Peyer's patch (tissue), 4 donors: ENCODE measurements at regions not wholly inside any gene's neighbourhood (a gene's known extent, or its start where the extent isn't known, plus 50 kb on each side); places are given as distances from the start of the nearest gene placed in this dataset.

Experiments
- DNase-seq, 3 donors: peaks; one replicate each; pipeline ENCODE4 v3.0.0-alpha.2; 2017 to 2019
- H3K27ac ChIP-seq, 4 donors: fragments of 200-600 bp; sonication (generic); one replicate each; pipeline ENCODE4 v1.5.1; 2016 to 2019
- H3K27me3 ChIP-seq, 2 donors: fragments of 200-600 bp; sonication (generic); one replicate each; pipeline ENCODE4 v1.5.1; 2019
- H3K36me3 ChIP-seq, 3 donors: fragments of 200-600 bp; sonication (generic); one replicate each; pipeline ENCODE4 v1.5.1; 2016 to 2019
- H3K4me1 ChIP-seq, 4 donors: fragments of 200-600 bp; sonication (generic); one replicate each; pipeline ENCODE4 v1.5.1; 2016 to 2019
- H3K4me3 ChIP-seq, 4 donors: fragments of 200-600 bp; sonication (generic); 1 replicate in 3 of 4; 2 replicates in 1 of 4; pipeline ENCODE4 v1.5.1; 2016 to 2019; ENCODE audit warnings: mild to moderate bottlenecking in 1 of 4
- H3K9me3 ChIP-seq, 4 donors: fragments of 200-600 bp; sonication (generic); one replicate each; pipeline ENCODE4 v1.5.1; 2016 to 2019; ENCODE audit warnings: mild to moderate bottlenecking in 1 of 4
- POLR2A ChIP-seq, 2 donors: fragments of 450-650 bp; IDR thresholded peaks; one replicate each; pipeline ENCODE4 v1.5.1; 2017; ENCODE audit warnings: antibody characterized with exemption in 2 of 2, mild to moderate bottlenecking in 2 of 2, moderate library complexity in 2 of 2
- TF ChIP-seq, protein P1 (sequence below), 6 experiments: fragments of 450-650 bp in 4 of 6; fragments of 200-600 bp in 2 of 6; sonication (generic) in 1 of 6; IDR thresholded peaks; one replicate each; pipeline ENCODE4 v1.5.1; 2017 to 2019; ENCODE audit warnings: antibody characterized with exemption in 6 of 6, mild to moderate bottlenecking in 3 of 6, moderate library complexity in 1 of 6

DNA sequence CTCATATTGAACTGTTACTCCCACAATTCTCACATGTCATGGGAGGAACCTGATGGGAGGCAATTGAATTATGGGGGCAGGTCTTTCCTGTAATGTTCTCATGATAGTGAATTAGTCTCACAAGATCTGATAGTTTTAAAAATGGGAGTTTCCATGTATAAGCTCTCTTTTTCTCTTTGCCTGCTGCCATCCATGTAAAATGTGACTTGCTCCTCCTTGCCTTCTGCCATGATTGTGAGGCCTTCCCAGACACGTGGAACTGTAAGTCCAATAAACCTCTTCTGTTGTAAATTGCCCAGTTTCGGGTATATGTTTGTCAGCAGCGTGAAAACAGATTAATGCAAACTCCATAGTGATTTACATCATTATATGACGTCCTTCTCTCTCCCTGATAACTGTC is 759.7 kb upstream of the RGS18 start:
- Histone ChIP-seq H3K9me3 (no peaks in the 10 kb centered on the region), H3K27me3 (no peaks in the 10 kb centered on the region), H3K27ac (no peak overlapping the region), H3K36me3 (no peaks in the 10 kb centered on the region), H3K4me1 (no peaks in the 10 kb centered on the region), H3K4me3 (no peak overlapping the region)
- TF ChIP-seq, protein P1, sequence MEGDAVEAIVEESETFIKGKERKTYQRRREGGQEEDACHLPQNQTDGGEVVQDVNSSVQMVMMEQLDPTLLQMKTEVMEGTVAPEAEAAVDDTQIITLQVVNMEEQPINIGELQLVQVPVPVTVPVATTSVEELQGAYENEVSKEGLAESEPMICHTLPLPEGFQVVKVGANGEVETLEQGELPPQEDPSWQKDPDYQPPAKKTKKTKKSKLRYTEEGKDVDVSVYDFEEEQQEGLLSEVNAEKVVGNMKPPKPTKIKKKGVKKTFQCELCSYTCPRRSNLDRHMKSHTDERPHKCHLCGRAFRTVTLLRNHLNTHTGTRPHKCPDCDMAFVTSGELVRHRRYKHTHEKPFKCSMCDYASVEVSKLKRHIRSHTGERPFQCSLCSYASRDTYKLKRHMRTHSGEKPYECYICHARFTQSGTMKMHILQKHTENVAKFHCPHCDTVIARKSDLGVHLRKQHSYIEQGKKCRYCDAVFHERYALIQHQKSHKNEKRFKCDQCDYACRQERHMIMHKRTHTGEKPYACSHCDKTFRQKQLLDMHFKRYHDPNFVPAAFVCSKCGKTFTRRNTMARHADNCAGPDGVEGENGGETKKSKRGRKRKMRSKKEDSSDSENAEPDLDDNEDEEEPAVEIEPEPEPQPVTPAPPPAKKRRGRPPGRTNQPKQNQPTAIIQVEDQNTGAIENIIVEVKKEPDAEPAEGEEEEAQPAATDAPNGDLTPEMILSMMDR (IDR thresholded peaks at IDR 0.05): no peak
- TF ChIP-seq POLR2A (IDR thresholded peaks at IDR 0.05): no peak
- DNase-seq: no peak

DNA sequence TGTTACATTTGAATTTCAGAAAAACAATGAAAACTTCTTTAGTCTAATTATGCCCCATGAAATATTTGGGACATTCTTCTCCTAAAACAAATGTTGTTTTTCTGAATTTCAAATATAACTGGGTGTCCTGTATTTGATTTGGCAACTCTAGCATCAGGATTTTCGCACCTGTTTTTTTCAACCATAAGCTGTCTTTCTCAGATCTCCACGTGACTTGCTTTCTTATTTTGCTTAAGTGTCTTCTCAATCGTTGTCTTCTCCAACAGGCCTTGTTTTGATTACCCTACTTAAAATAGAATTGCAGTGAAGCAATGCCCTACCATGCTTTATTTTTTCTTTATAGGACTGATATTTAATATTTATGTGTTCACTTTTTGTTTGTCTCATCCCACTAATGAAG is 752.8 kb upstream of the RGS18 start:
- Histone ChIP-seq H3K4me1 (no peaks in the 10 kb centered on the region), H3K27me3 (no peaks in the 10 kb centered on the region), H3K4me3 (no peak overlapping the region), H3K36me3 (no peaks in the 10 kb centered on the region), H3K27ac (no peak overlapping the region), H3K9me3 (no peaks in the 10 kb centered on the region)
- TF ChIP-seq, protein P1 (IDR thresholded peaks at IDR 0.05): no peak
- TF ChIP-seq POLR2A (IDR thresholded peaks at IDR 0.05): no peak
- DNase-seq: no peak

DNA sequence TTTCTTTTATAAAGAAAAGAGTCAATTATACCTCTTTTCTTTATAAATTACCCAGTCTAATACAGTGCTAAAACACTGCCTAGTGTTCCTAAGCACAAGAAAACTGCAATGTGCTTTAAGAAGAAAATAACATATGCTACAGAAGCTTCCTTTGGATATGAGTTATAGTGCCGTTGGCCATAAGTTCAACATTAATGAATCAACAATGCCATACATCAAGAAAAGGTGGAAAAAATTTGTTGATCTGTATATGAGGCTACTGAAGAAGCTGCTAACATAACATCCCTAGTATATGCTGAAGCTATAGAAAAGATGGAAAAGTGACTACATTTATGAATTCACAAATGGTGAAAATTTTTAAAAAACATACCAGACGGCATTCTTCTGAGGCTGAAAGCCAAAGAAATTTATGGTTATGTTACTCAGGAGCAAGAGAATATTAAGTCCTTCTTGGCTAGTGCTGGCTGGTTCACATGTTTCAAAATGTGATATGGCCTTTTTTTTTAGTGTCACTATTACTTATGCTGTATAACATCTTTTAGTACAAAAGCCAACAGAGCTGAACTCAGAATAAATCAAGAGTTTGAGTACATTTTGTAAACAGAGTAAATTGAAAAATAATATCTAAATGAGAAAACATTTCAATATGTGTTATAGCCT is 743.2 kb upstream of the RGS18 start:
- H3K27me3 ChIP-seq: no peaks in the 10 kb centered on the region
- no peaks in the 10 kb centered on the region for H3K9me3 ChIP-seq
- H3K36me3 ChIP-seq: no peaks in the 10 kb centered on the region
- no peak overlapping the region for H3K27ac ChIP-seq
- no peak for TF ChIP-seq POLR2A (IDR thresholded peaks at IDR 0.05)
- TF ChIP-seq, protein P1 (IDR thresholded peaks at IDR 0.05): no peak
- no peak overlapping the region for H3K4me3 ChIP-seq
- H3K4me1 ChIP-seq: no peaks in the 10 kb centered on the region
- DNase-seq: no peak

DNA sequence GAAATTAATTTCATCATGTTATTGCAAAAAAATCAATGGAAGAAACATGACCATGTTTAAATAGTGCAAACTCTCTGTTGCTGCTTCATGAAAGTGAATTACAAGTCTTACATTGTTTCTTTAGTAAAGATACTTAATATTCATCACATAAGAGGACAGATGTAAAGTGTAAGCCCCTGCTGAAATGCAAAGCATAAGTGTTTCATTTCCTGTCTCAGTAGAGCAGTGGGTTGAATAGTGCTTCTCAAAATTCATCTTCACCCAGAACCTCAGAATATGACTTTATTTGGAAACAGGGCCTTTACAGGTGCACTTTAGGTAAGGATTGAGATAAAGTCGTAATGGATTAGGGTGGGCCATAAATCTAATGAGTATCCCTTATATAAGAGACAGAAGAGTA is 738.4 kb upstream of the RGS18 start:
- no peaks in the 10 kb centered on the region for H3K4me1 ChIP-seq
- no peaks in the 10 kb centered on the region for H3K9me3 ChIP-seq
- DNase-seq: no peak
- H3K4me3 ChIP-seq: no peak overlapping the region
- TF ChIP-seq, protein P1 (IDR thresholded peaks at IDR 0.05): no peak
- no peak for TF ChIP-seq POLR2A (IDR thresholded peaks at IDR 0.05)
- H3K36me3 ChIP-seq: no peaks in the 10 kb centered on the region
- no peak overlapping the region for H3K27ac ChIP-seq
- H3K27me3 ChIP-seq: no peaks in the 10 kb centered on the region

DNA sequence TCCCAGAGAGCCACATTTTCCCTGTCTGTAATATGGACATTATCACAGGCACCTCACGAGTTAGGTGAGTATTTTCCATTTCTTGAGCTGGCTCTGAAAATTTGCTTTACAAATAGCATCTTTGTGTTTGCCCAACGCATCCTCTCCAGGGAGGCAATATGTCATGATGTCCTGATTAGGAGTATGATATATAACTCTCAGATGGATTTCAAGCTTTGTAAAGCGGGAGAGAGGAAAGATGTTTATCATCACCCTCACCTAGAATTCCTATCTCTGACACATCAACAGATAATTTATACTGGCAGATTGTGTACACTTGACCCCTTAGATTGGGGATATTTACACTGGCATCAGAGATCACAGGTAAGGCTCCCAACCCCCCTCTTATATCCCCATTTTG is 730.7 kb upstream of the RGS18 start:
- Histone ChIP-seq H3K4me1 (no peaks in the 10 kb centered on the region), H3K27me3 (no peaks in the 10 kb centered on the region), H3K4me3 (no peak overlapping the region), H3K27ac (no peak overlapping the region), H3K9me3 (no peaks in the 10 kb centered on the region), H3K36me3 (no peaks in the 10 kb centered on the region)
- DNase-seq: no peak
- TF ChIP-seq, protein P1 (IDR thresholded peaks at IDR 0.05): no peak

DNA sequence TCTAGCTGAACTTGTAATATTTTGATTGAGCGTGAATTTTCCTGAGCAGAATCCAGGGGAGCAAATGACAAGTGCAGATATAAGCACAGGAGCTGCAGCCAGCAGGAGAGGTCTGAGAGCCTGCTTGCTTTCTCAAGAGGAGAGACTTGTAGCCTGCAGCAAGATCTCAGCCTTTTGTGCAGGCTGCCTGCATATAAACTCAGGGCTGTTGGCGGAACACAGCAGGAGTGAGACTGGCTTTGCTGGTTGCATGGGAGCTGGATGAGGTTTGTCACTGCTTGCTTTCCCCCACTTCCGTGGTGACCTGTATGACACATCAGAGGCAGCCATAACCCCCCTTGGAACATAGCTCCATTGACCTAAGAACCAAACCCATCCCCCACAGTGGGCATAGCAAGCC is 725.4 kb upstream of the RGS18 start:
- no peak overlapping the region for H3K4me3 ChIP-seq
- H3K27me3 ChIP-seq: no peaks in the 10 kb centered on the region
- H3K9me3 ChIP-seq: no peaks in the 10 kb centered on the region
- no peak overlapping the region for H3K27ac ChIP-seq
- no peak for DNase-seq
- H3K36me3 ChIP-seq: no peaks in the 10 kb centered on the region
- no peak for TF ChIP-seq POLR2A (IDR thresholded peaks at IDR 0.05)
- no peaks in the 10 kb centered on the region for H3K4me1 ChIP-seq
